SK-N-SH treated with all-trans-retinoic acid at 6 μM for 48 hours (cell line): ENCODE measurements at regions not wholly inside any gene's neighbourhood (a gene's known extent, or its start where the extent isn't known, plus 50 kb on each side); places are given as distances from the start of the nearest gene placed in this dataset.

Source experiments
- ATAC-seq: fragments of 200-7000 bp; cut with Tn5 transposase; 3 replicates; pipeline ENCODE4 v1.9.1; 2020; ENCODE audit warnings: mild to moderate bottlenecking, moderate library complexity
- CREB5 ChIP-seq: fragments of 250-450 bp; sonication (Bioruptor Pico); IDR thresholded peaks from 2 replicates; pipeline ENCODE4 v1.5.1; 2020; ENCODE audit warnings: low read depth, mild to moderate bottlenecking, moderate library complexity
- CSDC2 ChIP-seq: fragments of 250-450 bp; sonication (Bioruptor Pico); IDR thresholded peaks from 2 replicates; pipeline ENCODE4 v1.5.0; 2020; ENCODE audit warnings: mild to moderate bottlenecking, moderate library complexity
- CSRNP3 ChIP-seq: fragments of 250-450 bp; sonication (Bioruptor Pico); IDR thresholded peaks from 2 replicates; pipeline ENCODE4 v1.5.1; 2021; ENCODE audit warnings: mild to moderate bottlenecking, moderate library complexity
- GLIS3 ChIP-seq: fragments of 250-450 bp; sonication (Bioruptor Pico); IDR thresholded peaks from 2 replicates; pipeline ENCODE4 v1.5.0; 2020; ENCODE audit warnings: mild to moderate bottlenecking, moderate library complexity
- ISL1 ChIP-seq: fragments of 250-450 bp; sonication (Bioruptor Pico); IDR thresholded peaks from 2 replicates; pipeline ENCODE4 v2.1.2; 2022; ENCODE audit warnings: mild to moderate bottlenecking, moderate library complexity
- OSR1 ChIP-seq: fragments of 250-450 bp; sonication (Bioruptor Pico); IDR thresholded peaks from 2 replicates; pipeline ENCODE4 v1.8.0; 2022; ENCODE audit warnings: moderate library complexity, mild to moderate bottlenecking, inconsistent platforms
- POU6F1 ChIP-seq: fragments of 250-450 bp; sonication (Bioruptor Pico); IDR thresholded peaks from 2 replicates; pipeline ENCODE4 v1.8.0; 2021; ENCODE audit warnings: low read depth, mild to moderate bottlenecking, moderate library complexity, borderline replicate concordance
- PPARA ChIP-seq: fragments of 250-450 bp; sonication (Bioruptor Pico); IDR thresholded peaks from 2 replicates; pipeline ENCODE4 v1.5.0; 2020; ENCODE audit warnings: mild to moderate bottlenecking, borderline replicate concordance
- RARB ChIP-seq: fragments of 250-450 bp; sonication (Bioruptor Pico); IDR thresholded peaks from 2 replicates; pipeline ENCODE4 v1.8.0; 2021; ENCODE audit warnings: mild to moderate bottlenecking, moderate library complexity
- TCF4 ChIP-seq: fragments of 250-450 bp; sonication (Bioruptor Pico); IDR thresholded peaks from 2 replicates; pipeline ENCODE4 v1.8.0; 2021; ENCODE audit warnings: mild to moderate bottlenecking, moderate library complexity, borderline replicate concordance
- TOX ChIP-seq: fragments of 250-450 bp; sonication (Bioruptor Pico); IDR thresholded peaks from 2 replicates; pipeline ENCODE4 v1.8.0; 2021; ENCODE audit warnings: mild to moderate bottlenecking, moderate library complexity, borderline replicate concordance
- ZC3H10 ChIP-seq: fragments of 250-450 bp; sonication (Bioruptor Pico); IDR thresholded peaks from 2 replicates; pipeline ENCODE4 v1.5.1; 2021; ENCODE audit warnings: mild to moderate bottlenecking, moderate library complexity
- ZFP3 ChIP-seq: fragments of 250-450 bp; sonication (Bioruptor Pico); IDR thresholded peaks from 2 replicates; pipeline ENCODE4 v1.5.0; 2020; ENCODE audit warnings: mild to moderate bottlenecking, moderate library complexity
- ZFP30 ChIP-seq: fragments of 450-650 bp; formaldehyde crosslinking; IDR thresholded peaks from 2 replicates; pipeline ENCODE4 v1.5.0; 2022; ENCODE audit warnings: mild to moderate bottlenecking, moderate library complexity
- ZNF565 ChIP-seq: fragments of 450-650 bp; formaldehyde crosslinking; conservative IDR thresholded peaks from 2 replicates; pipeline ENCODE4 v1.5.0; 2020; ENCODE audit warnings: low read depth, mild to moderate bottlenecking, moderate library complexity
- ZNF70 ChIP-seq: fragments of 450-650 bp; formaldehyde crosslinking; IDR thresholded peaks from 2 replicates; pipeline ENCODE4 v1.5.0; 2020; ENCODE audit warnings: mild to moderate bottlenecking, moderate library complexity
- ZNF8 ChIP-seq: fragments of 450-650 bp; formaldehyde crosslinking; IDR thresholded peaks from 2 replicates; pipeline ENCODE4 v1.5.0; 2020; ENCODE audit warnings: mild to moderate bottlenecking, moderate library complexity
- TF ChIP-seq, protein P1 (sequence below): fragments of 250-450 bp; sonication (Bioruptor Pico); IDR thresholded peaks from 2 replicates; pipeline ENCODE4 v1.8.0; 2020; ENCODE audit warnings: mild to moderate bottlenecking, moderate library complexity, borderline replicate concordance
- TF ChIP-seq, protein P2 (sequence below): fragments of 250-450 bp; sonication (Bioruptor Pico); IDR thresholded peaks from 2 replicates; pipeline ENCODE4 v1.5.0; 2020; ENCODE audit warnings: mild to moderate bottlenecking, moderate library complexity

DNA sequence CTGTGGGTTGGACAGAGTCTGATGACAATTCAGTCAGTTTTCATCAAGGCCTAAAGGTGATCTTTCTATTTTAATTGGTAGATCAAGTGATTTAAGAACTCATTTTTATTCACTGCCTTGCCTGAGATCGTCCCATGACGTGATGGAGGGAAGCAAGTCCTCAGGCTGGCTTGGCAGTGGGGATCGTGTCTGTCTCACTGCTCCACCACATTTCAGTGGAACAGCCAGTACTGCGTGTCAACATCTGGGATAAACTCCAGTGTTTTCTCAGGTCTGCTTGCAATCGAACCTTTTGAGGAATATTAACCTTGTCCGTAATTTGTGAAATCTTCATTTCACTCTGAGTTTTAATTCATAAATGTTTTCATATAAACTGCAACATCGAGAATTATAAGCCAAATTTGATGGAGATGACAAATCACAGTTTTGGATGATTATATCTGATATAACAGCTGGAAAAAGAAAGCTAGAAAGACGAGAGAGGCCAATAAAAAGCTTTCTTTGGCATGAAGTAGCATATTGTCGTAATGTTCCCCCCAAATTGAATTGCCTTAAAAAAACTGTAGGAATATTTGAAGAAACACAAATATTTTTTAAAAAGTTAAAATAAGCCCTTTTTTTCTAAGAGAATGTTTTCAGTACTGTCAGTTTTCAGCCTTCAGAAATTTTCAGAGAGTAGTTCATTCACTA is 414.7 kb upstream of the SPRED2 start:
- no peak for ATAC-seq
- TF ChIP-seq, protein P1, sequence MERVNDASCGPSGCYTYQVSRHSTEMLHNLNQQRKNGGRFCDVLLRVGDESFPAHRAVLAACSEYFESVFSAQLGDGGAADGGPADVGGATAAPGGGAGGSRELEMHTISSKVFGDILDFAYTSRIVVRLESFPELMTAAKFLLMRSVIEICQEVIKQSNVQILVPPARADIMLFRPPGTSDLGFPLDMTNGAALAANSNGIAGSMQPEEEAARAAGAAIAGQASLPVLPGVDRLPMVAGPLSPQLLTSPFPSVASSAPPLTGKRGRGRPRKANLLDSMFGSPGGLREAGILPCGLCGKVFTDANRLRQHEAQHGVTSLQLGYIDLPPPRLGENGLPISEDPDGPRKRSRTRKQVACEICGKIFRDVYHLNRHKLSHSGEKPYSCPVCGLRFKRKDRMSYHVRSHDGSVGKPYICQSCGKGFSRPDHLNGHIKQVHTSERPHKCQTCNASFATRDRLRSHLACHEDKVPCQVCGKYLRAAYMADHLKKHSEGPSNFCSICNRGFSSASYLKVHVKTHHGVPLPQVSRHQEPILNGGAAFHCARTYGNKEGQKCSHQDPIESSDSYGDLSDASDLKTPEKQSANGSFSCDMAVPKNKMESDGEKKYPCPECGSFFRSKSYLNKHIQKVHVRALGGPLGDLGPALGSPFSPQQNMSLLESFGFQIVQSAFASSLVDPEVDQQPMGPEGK: no peak
- TF ChIP-seq ZC3H10: no peak

DNA sequence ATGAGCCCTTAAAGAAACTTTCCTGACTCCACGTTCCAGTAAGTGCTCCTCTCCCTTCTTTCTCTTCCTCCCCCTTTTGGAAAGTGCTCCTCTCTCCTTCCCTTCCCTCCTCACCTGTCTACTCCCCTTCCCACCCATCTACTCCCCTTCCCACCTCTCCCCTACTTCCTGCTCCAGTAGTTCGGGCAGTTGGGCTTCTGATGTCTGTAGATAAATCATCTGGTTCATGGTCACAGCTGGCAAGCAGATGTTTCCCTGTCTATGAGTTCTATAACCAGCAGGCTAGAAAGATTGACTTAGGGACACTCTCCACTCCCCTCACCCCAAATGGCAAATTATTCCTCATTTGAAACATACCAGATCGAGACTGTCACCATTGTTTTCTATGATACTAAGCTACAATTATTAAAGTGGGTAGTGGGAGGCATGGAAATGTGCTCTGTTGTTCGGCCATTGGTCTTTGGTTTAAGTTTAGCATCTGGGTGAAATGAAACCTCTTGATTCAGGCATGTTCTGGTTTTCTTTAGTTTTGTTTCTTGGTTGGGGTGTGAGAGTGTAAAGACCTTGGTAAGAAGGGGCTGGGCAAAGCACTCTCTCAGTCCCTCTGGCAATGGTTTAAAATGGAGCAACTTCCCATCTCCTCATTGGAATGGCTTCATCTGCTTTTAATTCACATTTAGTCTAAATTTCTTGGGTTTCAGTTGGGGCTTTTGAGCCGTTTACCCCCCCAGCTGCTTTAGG is 413.2 kb upstream of the SPRED2 start:
- TF ChIP-seq TCF4 (peak; percentile 70; the same call in 1 of the 2 replicates), RARB (CRISPR knock-in tag) (no peak)
- no peak for ATAC-seq

DNA sequence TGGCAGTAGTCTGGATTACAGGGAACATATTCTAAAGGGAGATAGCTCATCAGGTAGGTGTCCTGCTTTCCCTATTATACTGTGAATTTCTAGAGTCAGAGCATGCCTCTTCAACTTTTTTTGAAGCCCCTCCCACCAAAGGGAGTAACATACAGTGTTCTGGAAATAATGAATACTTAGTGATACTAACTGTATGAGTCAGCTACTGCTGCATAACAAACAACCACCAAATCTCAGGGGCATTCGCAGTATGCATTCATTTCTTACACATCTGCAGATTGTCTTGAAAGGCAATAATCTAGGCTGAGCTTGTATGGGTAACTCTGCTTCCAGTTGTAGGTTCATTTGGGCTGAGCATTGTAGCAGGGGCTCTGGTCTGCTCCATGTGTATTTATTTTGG is 409.7 kb upstream of the SPRED2 start:
- TF ChIP-seq PPARA (CRISPR knock-in tag): no peak
- TF ChIP-seq GLIS3 (CRISPR knock-in tag): no peak
- TF ChIP-seq, protein P2, sequence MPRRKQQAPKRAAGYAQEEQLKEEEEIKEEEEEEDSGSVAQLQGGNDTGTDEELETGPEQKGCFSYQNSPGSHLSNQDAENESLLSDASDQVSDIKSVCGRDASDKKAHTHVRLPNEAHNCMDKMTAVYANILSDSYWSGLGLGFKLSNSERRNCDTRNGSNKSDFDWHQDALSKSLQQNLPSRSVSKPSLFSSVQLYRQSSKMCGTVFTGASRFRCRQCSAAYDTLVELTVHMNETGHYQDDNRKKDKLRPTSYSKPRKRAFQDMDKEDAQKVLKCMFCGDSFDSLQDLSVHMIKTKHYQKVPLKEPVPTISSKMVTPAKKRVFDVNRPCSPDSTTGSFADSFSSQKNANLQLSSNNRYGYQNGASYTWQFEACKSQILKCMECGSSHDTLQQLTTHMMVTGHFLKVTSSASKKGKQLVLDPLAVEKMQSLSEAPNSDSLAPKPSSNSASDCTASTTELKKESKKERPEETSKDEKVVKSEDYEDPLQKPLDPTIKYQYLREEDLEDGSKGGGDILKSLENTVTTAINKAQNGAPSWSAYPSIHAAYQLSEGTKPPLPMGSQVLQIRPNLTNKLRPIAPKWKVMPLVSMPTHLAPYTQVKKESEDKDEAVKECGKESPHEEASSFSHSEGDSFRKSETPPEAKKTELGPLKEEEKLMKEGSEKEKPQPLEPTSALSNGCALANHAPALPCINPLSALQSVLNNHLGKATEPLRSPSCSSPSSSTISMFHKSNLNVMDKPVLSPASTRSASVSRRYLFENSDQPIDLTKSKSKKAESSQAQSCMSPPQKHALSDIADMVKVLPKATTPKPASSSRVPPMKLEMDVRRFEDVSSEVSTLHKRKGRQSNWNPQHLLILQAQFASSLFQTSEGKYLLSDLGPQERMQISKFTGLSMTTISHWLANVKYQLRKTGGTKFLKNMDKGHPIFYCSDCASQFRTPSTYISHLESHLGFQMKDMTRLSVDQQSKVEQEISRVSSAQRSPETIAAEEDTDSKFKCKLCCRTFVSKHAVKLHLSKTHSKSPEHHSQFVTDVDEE (CRISPR knock-in tag): no peak
- no peak for TF ChIP-seq ZNF565 (CRISPR knock-in tag)
- no peak for TF ChIP-seq TCF4
- TF ChIP-seq ZC3H10: no peak
- TF ChIP-seq ISL1 (CRISPR knock-in tag): no peak
- no peak for TF ChIP-seq ZNF70
- TF ChIP-seq CSRNP3 (CRISPR knock-in tag): no peak
- TF ChIP-seq TOX: no peak
- ATAC-seq: no peak

DNA sequence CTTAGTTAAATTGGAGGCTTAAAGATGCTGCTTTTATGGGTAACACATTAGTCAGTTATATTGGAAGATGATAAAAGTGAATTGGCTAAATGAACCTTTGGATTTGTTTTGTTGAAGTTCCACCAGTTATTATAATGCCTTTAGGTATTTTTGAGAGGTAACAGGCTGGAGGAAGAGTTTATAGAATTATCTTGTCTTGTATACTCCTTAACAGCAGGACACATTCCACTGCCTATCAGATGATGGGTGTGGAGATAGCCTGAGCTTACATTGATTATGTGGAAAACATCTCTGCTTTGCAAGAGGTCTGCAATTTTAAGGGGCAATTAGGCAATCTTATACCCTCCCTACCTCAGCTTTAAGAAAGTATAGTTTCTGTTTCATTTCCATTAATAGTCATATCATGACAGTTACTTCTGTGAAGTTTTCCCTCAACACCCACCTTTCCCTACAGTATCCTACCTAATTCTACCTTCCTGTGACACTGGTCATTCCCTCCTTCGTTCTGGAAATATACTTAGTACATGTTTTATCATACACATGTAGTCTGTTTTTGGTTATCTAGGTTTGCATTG is 403.7 kb upstream of the SPRED2 start:
- TF ChIP-seq ZFP30 (CRISPR knock-in tag) (no peak), ZNF8 (CRISPR knock-in tag) (no peak), ZFP3 (CRISPR knock-in tag) (no peak), RARB (CRISPR knock-in tag) (no peak), CSDC2 (no peak), ZNF70 (no peak), POU6F1 (CRISPR knock-in tag) (no peak), OSR1 (CRISPR knock-in tag) (no peak), CSRNP3 (CRISPR knock-in tag) (no peak), CREB5 (CRISPR knock-in tag) (no peak)
- TF ChIP-seq, protein P2 (CRISPR knock-in tag): no peak
- ATAC-seq: no peak
